K562 (cell line): ENCODE measurements at regions not wholly inside any gene's neighbourhood (a gene's known extent, or its start where the extent isn't known, plus 50 kb on each side); places are given as distances from the start of the nearest gene placed in this dataset.
A peak's percentile ranks its signal among the peaks of the same experiment; 100 is the strongest.

Experiments
- BRD9 ChIP-seq: fragments of 450-650 bp; IDR thresholded peaks from 2 replicates; pipeline ENCODE4 v1.6.1; 2018; ENCODE audit warnings: low read depth; ENCODE audit not compliant: partially characterized antibody
- BRF1 ChIP-seq: IDR thresholded peaks from 3 replicates; pipeline ENCODE4 v1.6.1; 2011; ENCODE audit warnings: borderline replicate concordance, mild to moderate bottlenecking; ENCODE audit not compliant: insufficient read length; ENCODE audit errors: extremely low read depth
- KLF6 ChIP-seq: fragments of 250-450 bp; sonication (Bioruptor Pico); IDR thresholded peaks from 2 replicates; pipeline ENCODE4 v1.4.0; 2020; ENCODE audit warnings: mild to moderate bottlenecking, moderate library complexity, borderline replicate concordance
- NFIC ChIP-seq: fragments of 450-650 bp; IDR thresholded peaks from 2 replicates; pipeline ENCODE4 v1.6.1; 2017; ENCODE audit warnings: mild to moderate bottlenecking, inconsistent platforms
- RBM25 ChIP-seq: fragments of 200-400 bp; formaldehyde crosslinking; IDR thresholded peaks from 2 replicates; pipeline ENCODE4 v1.6.1; 2018; ENCODE audit warnings: low read length, low read depth, moderate library complexity; ENCODE audit not compliant: severe bottlenecking
- RBM34 ChIP-seq: fragments of 200-400 bp; formaldehyde crosslinking; IDR thresholded peaks from 2 replicates; pipeline ENCODE4 v1.6.1; 2018; ENCODE audit warnings: low read length, borderline replicate concordance; ENCODE audit not compliant: insufficient read depth
- SMARCA4 ChIP-seq: fragments of 450-650 bp; IDR thresholded peaks from 2 replicates; pipeline ENCODE4 v1.6.1; 2016
- SMARCE1 ChIP-seq: fragments of 450-650 bp; IDR thresholded peaks from 2 replicates; pipeline ENCODE4 v1.7.1; 2016; ENCODE audit warnings: mild to moderate bottlenecking
- TARDBP ChIP-seq: fragments of 450-650 bp; IDR thresholded peaks from 2 replicates; pipeline ENCODE4 v1.6.1; 2016
- TEAD2 ChIP-seq: fragments of 450-650 bp; IDR thresholded peaks from 2 replicates; pipeline ENCODE4 v1.6.1; 2016; ENCODE audit warnings: missing genetic modification characterization, control low read depth, missing compliant biosample characterization
- TOE1 ChIP-seq, 2 experiments: fragments of 450-650 bp in 1 of 2; sonication (generic) in 1 of 2; formaldehyde crosslinking in 1 of 2; IDR thresholded peaks; 2 replicates each; pipeline versions ENCODE4 v1.7.1 to v1.8.0; 2016 to 2022; ENCODE audit warnings: borderline replicate concordance in 2 of 2, mild to moderate bottlenecking in 2 of 2, antibody characterized with exemption in 1 of 2, inconsistent platforms in 1 of 2, low read depth in 1 of 2, missing genetic modification reagents in 1 of 2, moderate library complexity in 1 of 2
- YY1 ChIP-seq, 3 experiments: IDR thresholded peaks; 2 replicates each; pipeline ENCODE4 v1.6.1; 2011; ENCODE audit warnings: low read length in 2 of 3, mild to moderate bottlenecking in 2 of 3, moderate library complexity in 2 of 3, borderline replicate concordance in 1 of 3, control low read depth in 1 of 3, low read depth in 1 of 3; ENCODE audit not compliant: insufficient read depth in 3 of 3, insufficient replicate concordance in 2 of 3, control insufficient read depth in 1 of 3, insufficient read length in 1 of 3; ENCODE audit errors: extremely low read depth in 1 of 3
- TF ChIP-seq, protein P1 (sequence below): sonication (generic); formaldehyde crosslinking; IDR thresholded peaks from 2 replicates; pipeline ENCODE4 v1.8.0; 2023; ENCODE audit warnings: mild to moderate bottlenecking, missing genetic modification reagents
- TF ChIP-seq, protein P2 (sequence below): fragments of 450-650 bp; formaldehyde crosslinking; IDR thresholded peaks from 2 replicates; pipeline ENCODE4 v1.4.0; 2020; ENCODE audit warnings: mild to moderate bottlenecking, moderate library complexity
- TF ChIP-seq, protein P3 (sequence below): fragments of 250-450 bp; sonication (Bioruptor Pico); IDR thresholded peaks from 2 replicates; pipeline ENCODE4 v1.5.0; 2021; ENCODE audit warnings: mild to moderate bottlenecking, moderate library complexity
- TF ChIP-seq, protein P4 (sequence below): sonication (generic); formaldehyde crosslinking; IDR thresholded peaks from 2 replicates; pipeline ENCODE4 v1.8.0; 2022; ENCODE audit warnings: missing genetic modification reagents, mild to moderate bottlenecking, moderate library complexity, borderline replicate concordance
- TF ChIP-seq, protein P5 (sequence below): IDR thresholded peaks from 2 replicates; pipeline ENCODE4 v1.6.1; 2011; ENCODE audit not compliant: insufficient read length; ENCODE audit errors: extremely low read depth

DNA sequence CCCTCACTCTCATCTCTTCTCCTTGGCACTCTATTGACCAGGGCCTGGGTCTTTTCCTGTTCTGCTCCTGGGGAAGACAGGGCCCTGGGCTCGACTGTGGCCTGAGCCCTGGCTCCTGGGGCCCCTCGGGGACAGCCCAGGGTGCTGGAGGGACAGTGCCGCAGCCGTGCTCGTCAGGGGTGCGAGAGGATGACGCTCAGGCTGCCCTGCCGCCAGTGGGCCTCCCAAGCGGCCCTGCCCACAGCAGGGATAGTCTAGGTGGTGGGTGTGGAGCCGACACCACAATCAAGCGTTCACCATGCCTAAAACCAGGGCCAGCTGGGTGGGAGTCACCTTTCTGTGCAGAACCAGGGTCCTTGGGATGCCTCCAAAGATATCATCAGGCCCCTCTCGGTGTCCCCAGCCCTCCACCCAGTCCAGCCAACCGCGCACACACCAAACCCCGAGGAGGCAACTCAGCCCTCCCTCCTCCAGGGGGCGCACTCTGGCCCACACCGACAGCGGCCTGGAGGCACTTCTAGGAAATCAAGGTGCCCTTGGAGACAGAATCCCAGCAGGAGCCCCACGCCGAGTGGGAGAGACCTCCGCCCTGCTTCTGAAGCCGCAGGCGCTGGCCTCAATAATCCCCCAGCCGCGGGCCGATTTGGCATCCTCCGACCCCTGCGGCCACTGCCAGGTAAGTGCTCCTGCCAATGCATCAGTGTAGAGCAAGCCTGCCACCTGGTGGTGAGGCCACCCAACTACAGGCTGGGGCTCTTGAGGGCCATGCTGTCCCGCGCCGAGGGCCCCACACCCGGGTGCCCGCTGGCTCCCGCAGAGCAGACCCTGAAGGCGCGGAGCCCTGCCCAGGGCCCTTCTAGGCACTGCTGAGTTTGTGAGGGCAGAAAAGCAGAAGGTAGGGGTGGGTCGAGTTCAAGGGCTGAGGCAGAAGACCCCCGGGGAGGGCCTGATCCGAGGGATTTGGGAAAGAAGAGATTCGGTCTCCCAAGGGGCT is 496.4 kb downstream of the BUD13 start (continued):
- TF ChIP-seq SMARCA4 (no peak), TEAD2 (tag) (no peak), BRD9 (peak; percentile 27), TOE1 (IDR thresholded peaks at IDR 0.05; ENCODE audit: borderline replicate concordance) (peak; percentile 57; the same call in 1 of the 2 replicates), TOE1 (CRISPR knock-in tag; IDR thresholded peaks at IDR 0.05; ENCODE audit: borderline replicate concordance, low read depth) (no peak), RBM25 (no peak), SMARCE1 (no peak), TARDBP (no peak), RBM34 (no peak), YY1 (IDR thresholded peaks at IDR 0.05; ENCODE audit: borderline replicate concordance in 1 of 3, control insufficient read depth in 1 of 3, extremely low read depth in 1 of 3, insufficient read depth in 3 of 3, insufficient read length in 1 of 3, insufficient replicate concordance in 2 of 3, low read depth in 1 of 3, low read length in 2 of 3) (no peak), KLF6 (CRISPR knock-in tag) (no peak), BRF1 (no peak), NFIC (peak; percentile 34; the same call in 1 of the 2 replicates)
- TF ChIP-seq, protein P1, sequence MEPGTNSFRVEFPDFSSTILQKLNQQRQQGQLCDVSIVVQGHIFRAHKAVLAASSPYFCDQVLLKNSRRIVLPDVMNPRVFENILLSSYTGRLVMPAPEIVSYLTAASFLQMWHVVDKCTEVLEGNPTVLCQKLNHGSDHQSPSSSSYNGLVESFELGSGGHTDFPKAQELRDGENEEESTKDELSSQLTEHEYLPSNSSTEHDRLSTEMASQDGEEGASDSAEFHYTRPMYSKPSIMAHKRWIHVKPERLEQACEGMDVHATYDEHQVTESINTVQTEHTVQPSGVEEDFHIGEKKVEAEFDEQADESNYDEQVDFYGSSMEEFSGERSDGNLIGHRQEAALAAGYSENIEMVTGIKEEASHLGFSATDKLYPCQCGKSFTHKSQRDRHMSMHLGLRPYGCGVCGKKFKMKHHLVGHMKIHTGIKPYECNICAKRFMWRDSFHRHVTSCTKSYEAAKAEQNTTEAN, result no peak
- TF ChIP-seq, protein P2, sequence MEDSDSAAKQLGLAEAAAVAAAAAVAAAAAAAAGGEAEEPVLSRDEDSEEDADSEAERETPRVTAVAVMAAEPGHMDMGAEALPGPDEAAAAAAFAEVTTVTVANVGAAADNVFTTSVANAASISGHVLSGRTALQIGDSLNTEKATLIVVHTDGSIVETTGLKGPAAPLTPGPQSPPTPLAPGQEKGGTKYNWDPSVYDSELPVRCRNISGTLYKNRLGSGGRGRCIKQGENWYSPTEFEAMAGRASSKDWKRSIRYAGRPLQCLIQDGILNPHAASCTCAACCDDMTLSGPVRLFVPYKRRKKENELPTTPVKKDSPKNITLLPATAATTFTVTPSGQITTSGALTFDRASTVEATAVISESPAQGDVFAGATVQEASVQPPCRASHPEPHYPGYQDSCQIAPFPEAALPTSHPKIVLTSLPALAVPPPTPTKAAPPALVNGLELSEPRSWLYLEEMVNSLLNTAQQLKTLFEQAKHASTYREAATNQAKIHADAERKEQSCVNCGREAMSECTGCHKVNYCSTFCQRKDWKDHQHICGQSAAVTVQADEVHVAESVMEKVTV, result peak; percentile 68
- TF ChIP-seq, protein P3, sequence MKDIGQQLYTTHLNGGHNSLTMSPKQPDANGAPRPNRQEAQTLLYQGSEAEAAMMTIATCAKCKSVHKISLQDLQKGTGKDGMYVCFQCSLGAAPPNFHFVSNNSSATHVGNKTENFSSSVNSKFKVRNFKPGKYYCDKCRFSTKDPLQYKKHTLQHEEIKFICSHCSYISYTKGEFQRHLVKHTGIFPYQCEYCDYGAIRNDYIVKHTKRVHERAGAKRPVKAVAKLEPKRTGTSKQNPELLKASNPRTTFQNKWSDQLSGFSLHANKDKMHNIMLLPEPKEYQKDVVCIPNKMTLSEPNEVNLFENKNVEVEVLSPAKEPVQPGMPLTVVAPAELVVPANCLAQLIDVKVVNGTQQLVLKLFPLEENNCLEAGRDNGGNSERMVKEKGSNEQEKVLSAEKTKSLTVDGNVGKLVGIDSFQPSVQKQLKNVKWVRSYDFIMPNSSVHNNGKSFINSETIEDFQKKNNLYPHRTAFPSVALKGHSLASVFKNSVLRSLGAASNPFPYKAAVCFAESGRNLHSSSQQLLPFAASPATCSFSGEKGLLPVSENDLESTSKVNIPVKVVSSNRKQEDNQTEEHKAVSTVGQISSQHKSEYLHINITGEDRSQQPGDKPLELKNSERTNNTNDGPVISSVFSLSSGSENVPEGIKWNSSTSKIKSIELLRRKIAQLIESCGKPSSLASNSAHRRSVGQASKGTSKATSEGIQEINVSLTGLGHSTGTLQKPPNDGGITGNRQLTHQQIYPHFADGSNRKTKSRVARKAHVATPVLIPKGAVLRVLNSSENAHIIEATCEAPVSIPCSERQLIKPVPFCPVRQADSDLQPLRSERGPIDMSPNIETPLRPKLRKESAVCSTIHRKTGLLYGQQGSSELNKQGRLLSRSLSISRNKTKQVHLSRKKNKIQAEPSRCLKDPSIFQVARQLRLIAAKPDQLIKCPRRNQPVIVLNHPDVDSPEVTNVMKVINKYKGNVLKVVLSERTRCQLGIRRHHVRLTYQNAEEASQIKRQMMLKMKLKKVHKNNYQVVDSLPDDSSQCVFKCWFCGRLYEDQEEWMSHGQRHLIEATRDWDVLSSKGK (CRISPR knock-in tag), result no peak
- TF ChIP-seq, protein P4, sequence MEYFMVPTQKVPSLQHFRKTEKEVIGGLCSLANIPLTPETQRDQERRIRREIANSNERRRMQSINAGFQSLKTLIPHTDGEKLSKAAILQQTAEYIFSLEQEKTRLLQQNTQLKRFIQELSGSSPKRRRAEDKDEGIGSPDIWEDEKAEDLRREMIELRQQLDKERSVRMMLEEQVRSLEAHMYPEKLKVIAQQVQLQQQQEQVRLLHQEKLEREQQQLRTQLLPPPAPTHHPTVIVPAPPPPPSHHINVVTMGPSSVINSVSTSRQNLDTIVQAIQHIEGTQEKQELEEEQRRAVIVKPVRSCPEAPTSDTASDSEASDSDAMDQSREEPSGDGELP (CRISPR knock-in tag), result peak; percentile 20; the same call in 1 of the 2 replicates
- TF ChIP-seq, protein P5, sequence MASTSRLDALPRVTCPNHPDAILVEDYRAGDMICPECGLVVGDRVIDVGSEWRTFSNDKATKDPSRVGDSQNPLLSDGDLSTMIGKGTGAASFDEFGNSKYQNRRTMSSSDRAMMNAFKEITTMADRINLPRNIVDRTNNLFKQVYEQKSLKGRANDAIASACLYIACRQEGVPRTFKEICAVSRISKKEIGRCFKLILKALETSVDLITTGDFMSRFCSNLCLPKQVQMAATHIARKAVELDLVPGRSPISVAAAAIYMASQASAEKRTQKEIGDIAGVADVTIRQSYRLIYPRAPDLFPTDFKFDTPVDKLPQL, result no peak
